ENCODE measurements at regions not wholly inside any gene's neighbourhood (a gene's known extent, or its start where the extent isn't known, plus 50 kb on each side); places are given as distances from the start of the nearest gene placed in this dataset.

DNA sequence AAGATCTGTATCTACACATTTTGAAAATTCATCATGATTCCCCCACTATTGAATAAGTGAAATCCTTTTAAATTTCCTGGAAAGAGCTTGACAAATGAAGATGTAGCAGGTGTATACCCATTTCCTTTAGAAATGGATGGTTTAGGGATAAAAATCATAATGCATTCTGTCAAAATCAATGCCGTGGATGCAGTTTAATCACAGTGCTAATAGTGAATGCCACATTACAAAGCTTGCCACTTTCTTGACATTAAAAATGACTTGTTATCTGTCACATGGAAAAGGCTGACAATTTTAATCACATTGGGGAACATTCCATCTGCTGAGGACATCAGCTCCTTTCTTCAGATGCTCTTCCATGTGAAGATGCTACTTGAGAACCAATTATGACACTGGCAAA lies 229.6 kb downstream of the GPAM start:
- ChIA-PET CTCF (no interaction called here), POLR2A (no interaction called here)
- no peak for TF ChIP-seq CTCF (IDR thresholded peaks at IDR 0.05; ENCODE audit: insufficient read depth, low read length, missing control alignments)
- no peak overlapping the region for H3K4me3 ChIP-seq (ENCODE audit: low read depth, low read length)
- no peak for DNase-seq (ENCODE audit: low read depth, low spot score)

DNA sequence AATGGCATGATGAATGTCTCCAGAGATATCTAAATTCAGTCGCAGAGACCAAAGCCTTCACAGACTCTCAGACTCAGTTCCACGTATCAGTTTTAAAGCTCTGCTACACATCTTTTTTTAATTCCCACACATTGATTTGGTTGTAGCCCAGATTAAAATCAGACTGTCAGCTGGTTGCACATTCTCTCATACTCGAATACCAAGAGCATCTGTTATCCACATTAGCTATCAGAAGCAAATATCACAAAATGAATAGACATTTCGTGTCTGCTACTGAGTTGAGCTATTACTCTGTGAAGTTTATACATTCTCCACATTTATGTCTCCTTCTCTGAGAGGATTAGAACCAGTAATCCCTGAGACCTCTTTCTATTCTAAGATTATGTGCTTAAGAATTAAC lies 229.2 kb downstream of the GPAM start:
- CTCF ChIA-PET: no interaction called here
- POLR2A ChIA-PET: no interaction called here
- no peak overlapping the region for H3K4me3 ChIP-seq (ENCODE audit: low read depth, low read length)
- no peak for DNase-seq (ENCODE audit: low read depth, low spot score)
- no peak for TF ChIP-seq CTCF (IDR thresholded peaks at IDR 0.05; ENCODE audit: insufficient read depth, low read length, missing control alignments)

GRCh38 chr10:111956841-111957240 lies 226.7 kb downstream of the GPAM start:
- POLR2A ChIA-PET: no interaction called here
- CTCF ChIA-PET: no interaction called here
- no peak overlapping the region for H3K4me3 ChIP-seq (ENCODE audit: low read depth, low read length)
- no peak for DNase-seq (ENCODE audit: low read depth, low spot score)
- TF ChIP-seq CTCF (IDR thresholded peaks at IDR 0.05; ENCODE audit: insufficient read depth, low read length, missing control alignments): no peak

DNA sequence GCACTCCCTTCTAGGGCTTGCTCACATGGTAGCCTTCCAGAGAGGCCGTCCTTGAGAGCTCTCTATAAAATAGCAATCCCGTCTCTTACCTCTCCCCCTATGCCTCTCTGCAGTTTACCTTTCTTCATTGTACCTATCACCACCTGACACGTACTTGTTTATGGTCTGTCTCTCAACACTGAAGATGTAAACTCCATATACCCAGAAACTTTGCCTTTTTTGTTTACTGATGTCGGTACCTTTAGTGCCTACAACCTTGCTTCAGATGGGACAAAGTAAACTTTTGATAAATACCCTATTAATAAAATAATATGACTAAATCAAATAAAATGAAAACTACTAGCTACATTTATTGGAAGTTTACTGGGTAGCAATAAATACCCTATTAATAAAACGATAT lies 220.6 kb downstream of the GPAM start:
- no peak overlapping the region for H3K4me3 ChIP-seq (ENCODE audit: low read depth, low read length)
- ChIA-PET POLR2A (no interaction called here), CTCF (no interaction called here)
- no peak for TF ChIP-seq CTCF (IDR thresholded peaks at IDR 0.05; ENCODE audit: insufficient read depth, low read length, missing control alignments)
- DNase-seq (ENCODE audit: low read depth, low spot score): no peak

DNA sequence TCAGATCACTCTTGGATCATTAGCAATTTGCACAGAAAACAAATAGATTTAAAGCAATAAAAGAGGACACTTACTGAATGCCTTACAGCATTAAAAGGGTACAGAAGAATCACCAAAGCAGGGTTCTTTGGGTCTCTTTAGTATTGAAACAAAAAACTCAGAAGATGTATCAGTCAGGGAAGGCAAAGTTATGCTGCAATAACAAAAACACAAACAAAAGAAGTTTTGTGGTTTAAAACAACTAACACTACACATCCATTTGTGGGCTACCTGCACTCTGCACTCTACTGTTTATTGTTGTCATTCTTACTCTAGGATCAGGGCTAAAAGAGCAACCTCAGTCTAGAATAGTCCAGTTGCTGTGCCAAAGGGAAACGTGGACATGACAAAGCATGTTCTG lies 216.4 kb downstream of the GPAM start:
- ChIA-PET POLR2A (no interaction called here), CTCF (no interaction called here)
- DNase-seq (ENCODE audit: low read depth, low spot score): no peak
- H3K4me3 ChIP-seq (ENCODE audit: low read depth, low read length): no peak overlapping the region
- TF ChIP-seq CTCF (IDR thresholded peaks at IDR 0.05; ENCODE audit: insufficient read depth, low read length, missing control alignments): no peak

DNA sequence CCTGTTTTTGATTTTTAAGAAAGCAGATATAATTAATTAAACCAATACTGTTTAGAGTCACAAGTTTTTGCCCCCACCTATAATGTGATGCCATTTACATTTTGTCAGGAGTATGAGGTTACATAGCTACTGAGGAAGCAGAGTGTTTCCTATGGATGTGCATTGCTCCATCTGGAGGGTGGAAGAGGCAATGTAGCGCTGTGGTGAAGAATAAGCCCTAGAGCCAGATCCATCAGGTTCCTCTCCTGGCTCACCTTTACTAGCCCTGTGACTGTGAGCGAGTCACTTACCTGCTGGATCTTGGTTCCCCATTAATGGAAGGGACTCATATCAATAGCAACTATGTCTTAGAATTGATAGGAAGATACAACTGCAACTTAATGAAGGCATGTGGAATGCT lies 216.0 kb downstream of the GPAM start:
- CTCF ChIA-PET: no interaction called here
- no peak for DNase-seq (ENCODE audit: low read depth, low spot score)
- no peak overlapping the region for H3K4me3 ChIP-seq (ENCODE audit: low read depth, low read length)
- TF ChIP-seq CTCF (IDR thresholded peaks at IDR 0.05; ENCODE audit: insufficient read depth, low read length, missing control alignments): no peak
- POLR2A ChIA-PET: no interaction called here

Measured in AG04449 (cell line).